ENCODE measurements at regions not wholly inside any gene's neighbourhood (a gene's known extent, or its start where the extent isn't known, plus 50 kb on each side); places are given as distances from the start of the nearest gene placed in this dataset.

GRCh38 chr4:103449296-103450023 lies 251.3 kb upstream of the CENPE start:
- TF ChIP-seq, protein P1, sequence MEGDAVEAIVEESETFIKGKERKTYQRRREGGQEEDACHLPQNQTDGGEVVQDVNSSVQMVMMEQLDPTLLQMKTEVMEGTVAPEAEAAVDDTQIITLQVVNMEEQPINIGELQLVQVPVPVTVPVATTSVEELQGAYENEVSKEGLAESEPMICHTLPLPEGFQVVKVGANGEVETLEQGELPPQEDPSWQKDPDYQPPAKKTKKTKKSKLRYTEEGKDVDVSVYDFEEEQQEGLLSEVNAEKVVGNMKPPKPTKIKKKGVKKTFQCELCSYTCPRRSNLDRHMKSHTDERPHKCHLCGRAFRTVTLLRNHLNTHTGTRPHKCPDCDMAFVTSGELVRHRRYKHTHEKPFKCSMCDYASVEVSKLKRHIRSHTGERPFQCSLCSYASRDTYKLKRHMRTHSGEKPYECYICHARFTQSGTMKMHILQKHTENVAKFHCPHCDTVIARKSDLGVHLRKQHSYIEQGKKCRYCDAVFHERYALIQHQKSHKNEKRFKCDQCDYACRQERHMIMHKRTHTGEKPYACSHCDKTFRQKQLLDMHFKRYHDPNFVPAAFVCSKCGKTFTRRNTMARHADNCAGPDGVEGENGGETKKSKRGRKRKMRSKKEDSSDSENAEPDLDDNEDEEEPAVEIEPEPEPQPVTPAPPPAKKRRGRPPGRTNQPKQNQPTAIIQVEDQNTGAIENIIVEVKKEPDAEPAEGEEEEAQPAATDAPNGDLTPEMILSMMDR (IDR thresholded peaks at IDR 0.05) = no peak
- TF ChIP-seq POLR2AphosphoS5 (IDR thresholded peaks at IDR 0.05) (no peak), POLR2A (IDR thresholded peaks at IDR 0.05) (no peak), EP300 (IDR thresholded peaks at IDR 0.05) (no peak)

All from stomach (tissue), 4 donors.